Dedifferentiated amniotic fluid mesenchymal stem cell (primary cell): ENCODE measurements at regions not wholly inside any gene's neighbourhood (a gene's known extent, or its start where the extent isn't known, plus 50 kb on each side); places are given as distances from the start of the nearest gene placed in this dataset.

Experiments used
- DNase-seq: peaks from one replicate; pipeline ENCODE4 v3.0.0-alpha.2; 2016; ENCODE audit errors: extremely low spot score

- no peak for DNase-seq
Observed at GRCh38 chr10:25661632-25662031, 272.4 kb upstream of the MYO3A start.

- no peak for DNase-seq
Observed at GRCh38 chr10:25666276-25666675, 267.8 kb upstream of the MYO3A start.

- no peak for DNase-seq
Observed at GRCh38 chr10:25675204-25675603, 258.8 kb upstream of the MYO3A start.

- DNase-seq, result no peak
Observed at GRCh38 chr10:25675615-25676014, 258.4 kb upstream of the MYO3A start.

GRCh38 chr10:25678220-25678619, 255.8 kb upstream of the MYO3A start:
- DNase-seq, result no peak

- DNase-seq, result no peak
Observed at GRCh38 chr10:25678666-25679065, 255.4 kb upstream of the MYO3A start.

GRCh38 chr10:25682203-25682851, 251.7 kb upstream of the MYO3A start:
- no peak for DNase-seq

GRCh38 chr10:25683344-25683743, 250.7 kb upstream of the MYO3A start:
- no peak for DNase-seq

- DNase-seq, result no peak
Observed at GRCh38 chr10:25687521-25687920, 246.5 kb upstream of the MYO3A start.

GRCh38 chr10:25689346-25690100, 244.5 kb upstream of the MYO3A start:
- DNase-seq, result no peak

- no peak for DNase-seq
Observed at GRCh38 chr10:25692761-25693160, 241.3 kb upstream of the MYO3A start.

GRCh38 chr10:25694206-25694933, 239.7 kb upstream of the MYO3A start:
- no peak for DNase-seq

- DNase-seq, result no peak
Observed at GRCh38 chr10:25694971-25695370, 239.1 kb upstream of the MYO3A start.

GRCh38 chr10:25695586-25695985, 238.4 kb upstream of the MYO3A start:
- no peak for DNase-seq

GRCh38 chr10:25696013-25696708, 237.9 kb upstream of the MYO3A start:
- no peak for DNase-seq

- no peak for DNase-seq
Observed at GRCh38 chr10:25697412-25697811, 236.6 kb upstream of the MYO3A start.

GRCh38 chr10:25698638-25699037, 235.4 kb upstream of the MYO3A start:
- DNase-seq, result no peak

- DNase-seq, result no peak
Observed at GRCh38 chr10:25699631-25700030, 234.4 kb upstream of the MYO3A start.

- no peak for DNase-seq
Observed at GRCh38 chr10:25701652-25702051, 232.4 kb upstream of the MYO3A start.

GRCh38 chr10:25704622-25705021, 229.4 kb upstream of the MYO3A start:
- no peak for DNase-seq

GRCh38 chr10:25707572-25707971, 226.5 kb upstream of the MYO3A start:
- no peak for DNase-seq

GRCh38 chr10:25707976-25708671, 225.9 kb upstream of the MYO3A start:
- DNase-seq, result no peak
